GM23338 (cell line): ENCODE measurements at regions not wholly inside any gene's neighbourhood (a gene's known extent, or its start where the extent isn't known, plus 50 kb on each side); places are given as distances from the start of the nearest gene placed in this dataset.

ENCODE experiments used
- ATAC-seq: fragments of 200-7000 bp; cut with Tn5 transposase; 3 replicates; pipeline ENCODE4 v1.9.1; 2020
- DNase-seq: peaks from one replicate; pipeline ENCODE4 v3.0.0-alpha.2; 2015; ENCODE audit warnings: low spot score
- H2AFZ ChIP-seq: fragments of 200-600 bp; sonication (generic); 2 replicates; pipeline ENCODE4 v1.8.0; 2016; ENCODE audit warnings: antibody characterized with exemption, mild to moderate bottlenecking, moderate library complexity
- H3F3A ChIP-seq: fragments of 200-600 bp; sonication (generic); replicated peaks from 2 replicates; pipeline ENCODE4 v1.8.0; 2017; ENCODE audit warnings: antibody characterized with exemption, mixed run types, low read depth
- H3K27ac ChIP-seq: fragments of 200-600 bp; sonication (generic); 2 replicates; pipeline ENCODE4 v1.6.1; 2016; ENCODE audit warnings: low read depth
- H3K27me3 ChIP-seq: fragments of 200-600 bp; sonication (generic); 2 replicates; pipeline ENCODE4 v1.8.0; 2016; ENCODE audit warnings: mild to moderate bottlenecking, mixed run types, moderate library complexity; ENCODE audit not compliant: insufficient read depth
- H3K36me3 ChIP-seq: fragments of 200-600 bp; sonication (generic); 2 replicates; pipeline ENCODE4 v1.8.0; 2016; ENCODE audit warnings: mild to moderate bottlenecking; ENCODE audit not compliant: insufficient read depth
- H3K4me1 ChIP-seq: fragments of 200-600 bp; sonication (generic); 2 replicates; pipeline ENCODE4 v1.8.0; 2016; ENCODE audit warnings: mild to moderate bottlenecking, moderate library complexity; ENCODE audit not compliant: insufficient read depth
- H3K4me2 ChIP-seq: fragments of 200-600 bp; sonication (generic); 2 replicates; pipeline ENCODE4 v1.7.1; 2017; ENCODE audit warnings: mixed run types
- H3K4me3 ChIP-seq: fragments of 200-600 bp; sonication (generic); 2 replicates; pipeline ENCODE4 v1.6.1; 2016; ENCODE audit warnings: mixed run types
- H3K79me2 ChIP-seq: fragments of 200-600 bp; sonication (generic); replicated peaks from 2 replicates; pipeline ENCODE4 v1.8.0; 2017; ENCODE audit warnings: mild to moderate bottlenecking; ENCODE audit not compliant: insufficient read depth
- H3K9me2 ChIP-seq: fragments of 200-600 bp; sonication (generic); 2 replicates; pipeline ENCODE4 v1.8.0; 2017; ENCODE audit not compliant: insufficient read depth
- H4K20me1 ChIP-seq: fragments of 200-600 bp; sonication (generic); replicated peaks from 2 replicates; pipeline ENCODE4 v1.8.0; 2017; ENCODE audit warnings: mild to moderate bottlenecking; ENCODE audit not compliant: insufficient read depth
- H3K27ac Mint-ChIP-seq: 2 replicates; pipeline ENCODE4 v1.8.0; 2020; ENCODE audit warnings: inconsistent platforms, mild to moderate bottlenecking, moderate library complexity, mixed read lengths
- H3K27me3 Mint-ChIP-seq: 3 replicates; pipeline ENCODE4 v1.8.0; 2022; ENCODE audit warnings: low read depth, mild to moderate bottlenecking, moderate library complexity, mixed read lengths, inconsistent platforms; ENCODE audit not compliant: insufficient read depth, poor library complexity
- H3K36me3 Mint-ChIP-seq: 3 replicates; pipeline ENCODE4 v1.8.0; 2021; ENCODE audit warnings: low read depth, mild to moderate bottlenecking, inconsistent platforms, moderate library complexity, mixed read lengths
- H3K4me1 Mint-ChIP-seq: 3 replicates; pipeline ENCODE4 v1.8.0; 2020; ENCODE audit warnings: mild to moderate bottlenecking, inconsistent platforms, mixed read lengths
- H3K4me3 Mint-ChIP-seq: 3 replicates; pipeline ENCODE4 v1.8.0; 2021; ENCODE audit warnings: moderate library complexity, mild to moderate bottlenecking, inconsistent platforms, mixed read lengths
- H3K9me3 Mint-ChIP-seq: 3 replicates; pipeline ENCODE4 v1.8.0; 2020; ENCODE audit warnings: moderate library complexity, mild to moderate bottlenecking, inconsistent platforms, mixed read lengths
- EZH2 ChIP-seq: fragments of 200-600 bp; sonication (generic); IDR thresholded peaks from one replicate; pipeline ENCODE4 v1.8.0; 2017; ENCODE audit warnings: antibody characterized with exemption, mild to moderate bottlenecking, low read depth; ENCODE audit not compliant: unreplicated experiment
- JUNB ChIP-seq: IDR thresholded peaks from one replicate; pipeline ENCODE4 v1.6.1; 2016; ENCODE audit warnings: antibody characterized with exemption; ENCODE audit not compliant: unreplicated experiment
- TF ChIP-seq, protein P1 (sequence below): fragments of 250-450 bp; sonication (Bioruptor Pico); IDR thresholded peaks from 2 replicates; pipeline ENCODE4 v1.5.0; 2020; ENCODE audit warnings: mild to moderate bottlenecking, moderate library complexity
- TF ChIP-seq, protein P2 (sequence below), 2 experiments: fragments of 200-600 bp in 1 of 2; sonication (generic) in 1 of 2; conservative IDR thresholded peaks; 2 replicates each; pipeline versions ENCODE4 v1.5.1 to v1.6.1; 2016 to 2017; ENCODE audit warnings: antibody characterized with exemption in 2 of 2, low read depth in 2 of 2, mild to moderate bottlenecking in 2 of 2, moderate library complexity in 1 of 2

DNA sequence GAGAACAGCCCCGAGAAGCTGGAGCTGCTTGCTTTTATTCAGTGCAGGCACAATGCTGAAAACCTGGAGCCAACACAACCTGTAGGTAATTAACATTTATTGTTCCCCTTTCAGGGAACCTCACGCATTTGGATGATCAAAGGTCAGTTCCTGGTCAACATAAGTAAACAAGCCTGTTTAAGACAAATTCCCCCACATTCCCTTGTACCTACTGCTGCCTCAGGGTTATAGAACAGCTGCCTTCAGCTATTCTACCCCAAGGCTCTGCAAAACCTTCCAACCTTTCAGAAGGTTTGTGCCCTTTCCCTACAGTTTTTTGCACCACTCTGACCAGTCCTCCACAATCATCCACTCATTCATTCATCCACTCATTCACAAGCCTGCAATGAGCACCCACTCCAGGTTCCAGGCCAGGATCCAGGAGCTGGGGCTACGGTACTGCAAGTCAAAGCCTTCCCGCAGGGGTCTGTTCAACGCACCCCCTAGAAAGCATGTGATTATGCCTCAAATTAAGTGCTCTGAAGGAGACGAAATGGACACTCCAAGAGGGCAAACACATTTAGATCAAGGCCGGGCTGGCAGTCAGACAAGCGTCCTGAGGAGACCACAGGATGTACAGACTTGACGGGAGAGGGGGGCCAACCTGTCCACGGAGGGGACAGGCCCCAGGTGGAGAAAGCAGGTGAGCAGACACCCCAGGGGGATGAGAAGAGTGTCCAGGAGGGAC lies 683.9 kb downstream of the MATN1 start (continued):
- TF ChIP-seq, protein P1, sequence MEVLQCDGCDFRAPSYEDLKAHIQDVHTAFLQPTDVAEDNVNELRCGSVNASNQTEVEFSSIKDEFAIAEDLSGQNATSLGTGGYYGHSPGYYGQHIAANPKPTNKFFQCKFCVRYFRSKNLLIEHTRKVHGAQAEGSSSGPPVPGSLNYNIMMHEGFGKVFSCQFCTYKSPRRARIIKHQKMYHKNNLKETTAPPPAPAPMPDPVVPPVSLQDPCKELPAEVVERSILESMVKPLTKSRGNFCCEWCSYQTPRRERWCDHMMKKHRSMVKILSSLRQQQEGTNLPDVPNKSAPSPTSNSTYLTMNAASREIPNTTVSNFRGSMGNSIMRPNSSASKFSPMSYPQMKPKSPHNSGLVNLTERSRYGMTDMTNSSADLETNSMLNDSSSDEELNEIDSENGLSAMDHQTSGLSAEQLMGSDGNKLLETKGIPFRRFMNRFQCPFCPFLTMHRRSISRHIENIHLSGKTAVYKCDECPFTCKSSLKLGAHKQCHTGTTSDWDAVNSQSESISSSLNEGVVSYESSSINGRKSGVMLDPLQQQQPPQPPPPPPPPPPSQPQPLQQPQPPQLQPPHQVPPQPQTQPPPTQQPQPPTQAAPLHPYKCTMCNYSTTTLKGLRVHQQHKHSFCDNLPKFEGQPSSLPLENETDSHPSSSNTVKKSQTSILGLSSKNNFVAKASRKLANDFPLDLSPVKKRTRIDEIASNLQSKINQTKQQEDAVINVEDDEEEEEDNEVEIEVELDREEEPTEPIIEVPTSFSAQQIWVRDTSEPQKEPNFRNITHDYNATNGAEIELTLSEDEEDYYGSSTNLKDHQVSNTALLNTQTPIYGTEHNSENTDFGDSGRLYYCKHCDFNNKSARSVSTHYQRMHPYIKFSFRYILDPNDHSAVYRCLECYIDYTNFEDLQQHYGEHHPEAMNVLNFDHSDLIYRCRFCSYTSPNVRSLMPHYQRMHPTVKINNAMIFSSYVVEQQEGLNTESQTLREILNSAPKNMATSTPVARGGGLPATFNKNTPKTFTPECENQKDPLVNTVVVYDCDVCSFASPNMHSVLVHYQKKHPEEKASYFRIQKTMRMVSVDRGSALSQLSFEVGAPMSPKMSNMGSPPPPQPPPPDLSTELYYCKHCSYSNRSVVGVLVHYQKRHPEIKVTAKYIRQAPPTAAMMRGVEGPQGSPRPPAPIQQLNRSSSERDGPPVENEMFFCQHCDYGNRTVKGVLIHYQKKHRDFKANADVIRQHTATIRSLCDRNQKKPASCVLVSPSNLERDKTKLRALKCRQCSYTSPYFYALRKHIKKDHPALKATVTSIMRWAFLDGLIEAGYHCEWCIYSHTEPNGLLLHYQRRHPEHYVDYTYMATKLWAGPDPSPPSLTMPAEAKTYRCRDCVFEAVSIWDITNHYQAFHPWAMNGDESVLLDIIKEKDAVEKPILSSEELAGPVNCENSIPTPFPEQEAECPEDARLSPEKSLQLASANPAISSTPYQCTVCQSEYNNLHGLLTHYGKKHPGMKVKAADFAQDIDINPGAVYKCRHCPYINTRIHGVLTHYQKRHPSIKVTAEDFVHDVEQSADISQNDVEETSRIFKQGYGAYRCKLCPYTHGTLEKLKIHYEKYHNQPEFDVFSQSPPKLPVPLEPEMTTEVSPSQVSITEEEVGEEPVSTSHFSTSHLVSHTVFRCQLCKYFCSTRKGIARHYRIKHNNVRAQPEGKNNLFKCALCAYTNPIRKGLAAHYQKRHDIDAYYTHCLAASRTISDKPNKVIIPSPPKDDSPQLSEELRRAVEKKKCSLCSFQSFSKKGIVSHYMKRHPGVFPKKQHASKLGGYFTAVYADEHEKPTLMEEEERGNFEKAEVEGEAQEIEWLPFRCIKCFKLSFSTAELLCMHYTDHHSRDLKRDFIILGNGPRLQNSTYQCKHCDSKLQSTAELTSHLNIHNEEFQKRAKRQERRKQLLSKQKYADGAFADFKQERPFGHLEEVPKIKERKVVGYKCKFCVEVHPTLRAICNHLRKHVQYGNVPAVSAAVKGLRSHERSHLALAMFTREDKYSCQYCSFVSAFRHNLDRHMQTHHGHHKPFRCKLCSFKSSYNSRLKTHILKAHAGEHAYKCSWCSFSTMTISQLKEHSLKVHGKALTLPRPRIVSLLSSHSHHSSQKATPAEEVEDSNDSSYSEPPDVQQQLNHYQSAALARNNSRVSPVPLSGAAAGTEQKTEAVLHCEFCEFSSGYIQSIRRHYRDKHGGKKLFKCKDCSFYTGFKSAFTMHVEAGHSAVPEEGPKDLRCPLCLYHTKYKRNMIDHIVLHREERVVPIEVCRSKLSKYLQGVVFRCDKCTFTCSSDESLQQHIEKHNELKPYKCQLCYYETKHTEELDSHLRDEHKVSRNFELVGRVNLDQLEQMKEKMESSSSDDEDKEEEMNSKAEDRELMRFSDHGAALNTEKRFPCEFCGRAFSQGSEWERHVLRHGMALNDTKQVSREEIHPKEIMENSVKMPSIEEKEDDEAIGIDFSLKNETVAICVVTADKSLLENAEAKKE = no peak
- TF ChIP-seq EZH2 = no peak
- TF ChIP-seq, protein P2, sequence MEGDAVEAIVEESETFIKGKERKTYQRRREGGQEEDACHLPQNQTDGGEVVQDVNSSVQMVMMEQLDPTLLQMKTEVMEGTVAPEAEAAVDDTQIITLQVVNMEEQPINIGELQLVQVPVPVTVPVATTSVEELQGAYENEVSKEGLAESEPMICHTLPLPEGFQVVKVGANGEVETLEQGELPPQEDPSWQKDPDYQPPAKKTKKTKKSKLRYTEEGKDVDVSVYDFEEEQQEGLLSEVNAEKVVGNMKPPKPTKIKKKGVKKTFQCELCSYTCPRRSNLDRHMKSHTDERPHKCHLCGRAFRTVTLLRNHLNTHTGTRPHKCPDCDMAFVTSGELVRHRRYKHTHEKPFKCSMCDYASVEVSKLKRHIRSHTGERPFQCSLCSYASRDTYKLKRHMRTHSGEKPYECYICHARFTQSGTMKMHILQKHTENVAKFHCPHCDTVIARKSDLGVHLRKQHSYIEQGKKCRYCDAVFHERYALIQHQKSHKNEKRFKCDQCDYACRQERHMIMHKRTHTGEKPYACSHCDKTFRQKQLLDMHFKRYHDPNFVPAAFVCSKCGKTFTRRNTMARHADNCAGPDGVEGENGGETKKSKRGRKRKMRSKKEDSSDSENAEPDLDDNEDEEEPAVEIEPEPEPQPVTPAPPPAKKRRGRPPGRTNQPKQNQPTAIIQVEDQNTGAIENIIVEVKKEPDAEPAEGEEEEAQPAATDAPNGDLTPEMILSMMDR (conservative IDR thresholded peaks at IDR 0.05; ENCODE audit: low read depth in 2 of 2) = no peak
- TF ChIP-seq JUNB = no peak

DNA sequence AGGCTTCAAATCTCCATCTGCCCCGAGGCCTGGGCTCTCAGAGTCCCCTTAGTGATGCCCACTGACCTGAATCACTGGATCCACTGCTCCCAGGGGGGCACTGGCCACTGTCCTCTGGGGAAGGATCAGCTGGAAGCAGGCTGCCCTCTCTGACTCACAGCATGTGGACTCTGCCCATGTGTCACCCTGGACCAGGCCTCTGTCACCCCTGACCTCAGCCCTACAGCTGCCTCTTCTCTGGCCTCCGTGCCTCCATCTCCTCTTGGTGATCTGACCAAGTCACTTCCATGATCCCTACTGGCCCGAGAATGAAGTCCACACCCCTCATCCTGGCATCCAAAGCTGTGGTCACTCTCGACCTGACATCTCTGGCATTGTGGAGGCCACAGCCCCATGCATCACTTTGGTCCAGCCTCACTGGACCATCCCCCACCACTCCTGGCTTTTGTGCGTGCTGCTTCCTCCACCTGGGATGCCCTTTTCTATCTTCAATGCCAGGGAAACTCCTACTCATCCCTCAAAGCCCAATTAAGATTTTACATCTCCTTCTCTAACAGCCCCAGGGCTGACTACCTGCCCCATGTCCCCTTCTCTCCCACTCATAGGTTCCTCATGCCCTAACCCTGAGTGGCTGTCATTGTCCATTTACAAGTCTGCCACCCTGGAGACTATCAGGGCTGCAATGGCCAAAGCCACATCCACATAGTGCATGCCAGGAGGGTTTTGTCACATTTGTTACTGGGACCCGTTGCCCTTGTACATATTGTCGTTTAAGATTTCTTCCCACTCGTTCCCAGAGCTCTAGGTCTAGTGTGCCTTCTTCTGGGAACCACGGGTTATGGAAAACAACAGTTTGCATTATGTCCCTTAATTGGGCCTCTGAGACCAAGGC lies 685.0 kb downstream of the MATN1 start:
- Histone ChIP-seq H3K79me2 (no peaks in the 10 kb centered on the region), H4K20me1 (no peaks in the 10 kb centered on the region), H3K4me3 (no peak overlapping the region), H3K4me1 (no peaks in the 10 kb centered on the region), H3K4me2 (no peak overlapping the region), H3K27ac (no peak overlapping the region), H3K36me3 (no peaks in the 10 kb centered on the region), H3K27me3 (no peaks in the 10 kb centered on the region), H3K9me2 (no peaks in the 10 kb centered on the region), H3F3A (no peaks in the 10 kb centered on the region), H2AFZ (no peak overlapping the region)
- H3K36me3 Mint-ChIP-seq = peaks cover 18% of the 10 kb centered on the region
- no peak overlapping the region for H3K4me3 Mint-ChIP-seq
- no peak overlapping the region for H3K27ac Mint-ChIP-seq
- peaks cover 39% of the 10 kb centered on the region for H3K9me3 Mint-ChIP-seq
- H3K4me1 Mint-ChIP-seq = 0 out of 3 replicates have a peak, but pooled peaks cover 5% of the 10 kb centered on the region
- ATAC-seq (no peak), DNase-seq (no peak)
- no peak for TF ChIP-seq JUNB
- peaks cover 10% of the 10 kb centered on the region for H3K27me3 Mint-ChIP-seq
